ENCODE measurements at regions not wholly inside any gene's neighbourhood (a gene's known extent, or its start where the extent isn't known, plus 50 kb on each side); places are given as distances from the start of the nearest gene placed in this dataset.

DNA sequence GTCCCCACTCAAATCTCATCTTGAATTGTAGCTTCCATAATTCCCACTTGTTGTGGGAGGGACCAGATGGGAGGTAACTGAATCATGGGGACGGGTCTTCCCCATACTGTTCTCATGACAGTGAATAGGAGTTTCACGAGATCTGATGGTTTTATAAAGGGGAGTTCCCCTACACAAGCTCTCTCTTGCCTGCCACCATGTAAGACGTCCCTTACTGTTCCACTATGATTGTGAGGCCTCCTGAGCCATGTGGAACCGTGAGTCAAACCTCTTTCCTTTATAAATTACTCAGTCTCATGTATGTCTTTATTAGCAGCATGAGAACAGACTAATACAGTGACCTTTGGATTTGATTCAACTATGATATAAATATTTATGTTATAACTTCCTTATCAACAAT, 78.0 kb downstream of the CYRIA start:
- no peaks in the 10 kb centered on the region for H3F3A ChIP-seq (ENCODE audit: insufficient read depth, low read length)
- no peak overlapping the region for H3K4me3 ChIP-seq (ENCODE audit: low read depth, low read length, poor library complexity, severe bottlenecking)
- no peaks in the 10 kb centered on the region for H3K79me2 ChIP-seq (ENCODE audit: insufficient read depth, low read length)
- no peaks in the 10 kb centered on the region for H3K9me2 ChIP-seq (ENCODE audit: low read depth, low read length)
- H3K36me3 ChIP-seq (ENCODE audit: insufficient read depth, low read length), result peaks cover 18% of the 10 kb centered on the region
- H3K4me1 ChIP-seq (ENCODE audit: insufficient read depth, low read length, severe bottlenecking), result no peaks in the 10 kb centered on the region
- H2AFZ ChIP-seq (ENCODE audit: low read length), result no peak overlapping the region
- no peaks in the 10 kb centered on the region for H4K20me1 ChIP-seq (ENCODE audit: insufficient read depth, low read length)
- no peak overlapping the region for H3K9ac ChIP-seq (ENCODE audit: low read length)
- H3K27ac ChIP-seq (ENCODE audit: low read depth, low read length, poor library complexity, severe bottlenecking), result no peak overlapping the region
- TF ChIP-seq, protein P1, sequence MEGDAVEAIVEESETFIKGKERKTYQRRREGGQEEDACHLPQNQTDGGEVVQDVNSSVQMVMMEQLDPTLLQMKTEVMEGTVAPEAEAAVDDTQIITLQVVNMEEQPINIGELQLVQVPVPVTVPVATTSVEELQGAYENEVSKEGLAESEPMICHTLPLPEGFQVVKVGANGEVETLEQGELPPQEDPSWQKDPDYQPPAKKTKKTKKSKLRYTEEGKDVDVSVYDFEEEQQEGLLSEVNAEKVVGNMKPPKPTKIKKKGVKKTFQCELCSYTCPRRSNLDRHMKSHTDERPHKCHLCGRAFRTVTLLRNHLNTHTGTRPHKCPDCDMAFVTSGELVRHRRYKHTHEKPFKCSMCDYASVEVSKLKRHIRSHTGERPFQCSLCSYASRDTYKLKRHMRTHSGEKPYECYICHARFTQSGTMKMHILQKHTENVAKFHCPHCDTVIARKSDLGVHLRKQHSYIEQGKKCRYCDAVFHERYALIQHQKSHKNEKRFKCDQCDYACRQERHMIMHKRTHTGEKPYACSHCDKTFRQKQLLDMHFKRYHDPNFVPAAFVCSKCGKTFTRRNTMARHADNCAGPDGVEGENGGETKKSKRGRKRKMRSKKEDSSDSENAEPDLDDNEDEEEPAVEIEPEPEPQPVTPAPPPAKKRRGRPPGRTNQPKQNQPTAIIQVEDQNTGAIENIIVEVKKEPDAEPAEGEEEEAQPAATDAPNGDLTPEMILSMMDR (IDR thresholded peaks at IDR 0.05; ENCODE audit: low read length), result no peak
- TF ChIP-seq EZH2 (IDR thresholded peaks at IDR 0.05; ENCODE audit: borderline replicate concordance, low read length), result no peak
- no peak overlapping the region for H3K4me2 ChIP-seq (ENCODE audit: low read length)
- no peaks in the 10 kb centered on the region for H3K27me3 ChIP-seq (ENCODE audit: insufficient read depth, low read length)
- H3K9me3 ChIP-seq (ENCODE audit: low read length), result no peaks in the 10 kb centered on the region

DNA sequence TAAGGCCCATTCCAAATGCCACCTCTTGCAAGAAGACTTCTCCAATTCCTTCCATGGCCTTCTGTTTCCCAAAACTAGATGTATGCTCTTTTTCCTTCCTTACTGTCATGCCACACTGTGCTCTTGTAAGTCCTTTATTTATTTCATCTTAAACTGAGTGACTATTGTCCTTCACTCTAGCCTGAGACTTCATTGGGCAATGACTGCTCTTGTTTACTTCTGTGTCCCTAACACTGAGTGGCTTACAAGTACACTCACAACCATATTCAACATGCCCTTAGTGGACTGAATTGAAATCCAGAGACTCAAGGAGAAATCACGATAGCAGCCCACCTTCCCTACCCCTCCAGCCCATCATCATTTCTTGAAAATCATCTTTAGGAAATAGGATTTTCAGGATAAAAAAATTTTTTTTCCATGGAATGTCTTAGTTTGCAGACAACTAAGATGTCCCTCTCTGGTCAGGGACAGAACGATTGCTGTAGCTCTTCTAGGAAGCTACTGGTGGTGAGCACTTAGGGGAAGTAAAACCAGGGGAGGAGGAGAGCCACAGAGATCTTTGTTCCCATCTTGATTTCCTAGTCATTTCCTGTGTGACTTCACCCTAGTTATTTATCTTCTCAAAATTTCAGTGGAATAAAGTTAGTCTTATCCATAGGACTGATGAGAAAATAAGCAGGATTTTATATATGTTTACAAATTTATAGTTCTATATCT, 80.7 kb downstream of the CYRIA start:
- Histone ChIP-seq H3K4me1 (ENCODE audit: insufficient read depth, low read length, severe bottlenecking) (no peaks in the 10 kb centered on the region), H3K27me3 (ENCODE audit: insufficient read depth, low read length) (no peaks in the 10 kb centered on the region), H3K27ac (ENCODE audit: low read depth, low read length, poor library complexity, severe bottlenecking) (no peak overlapping the region), H3F3A (ENCODE audit: insufficient read depth, low read length) (no peaks in the 10 kb centered on the region), H3K9me3 (ENCODE audit: low read length) (no peaks in the 10 kb centered on the region), H3K9ac (ENCODE audit: low read length) (no peak overlapping the region), H2AFZ (ENCODE audit: low read length) (no peak overlapping the region), H3K9me2 (ENCODE audit: low read depth, low read length) (no peaks in the 10 kb centered on the region), H4K20me1 (ENCODE audit: insufficient read depth, low read length) (no peaks in the 10 kb centered on the region), H3K36me3 (ENCODE audit: insufficient read depth, low read length) (peaks cover 18% of the 10 kb centered on the region), H3K79me2 (ENCODE audit: insufficient read depth, low read length) (no peaks in the 10 kb centered on the region), H3K4me2 (ENCODE audit: low read length) (no peak overlapping the region), H3K4me3 (ENCODE audit: low read depth, low read length, poor library complexity, severe bottlenecking) (no peak overlapping the region)
- TF ChIP-seq, protein P1 (IDR thresholded peaks at IDR 0.05; ENCODE audit: low read length), result no peak
- no peak for TF ChIP-seq EZH2 (IDR thresholded peaks at IDR 0.05; ENCODE audit: borderline replicate concordance, low read length)

DNA sequence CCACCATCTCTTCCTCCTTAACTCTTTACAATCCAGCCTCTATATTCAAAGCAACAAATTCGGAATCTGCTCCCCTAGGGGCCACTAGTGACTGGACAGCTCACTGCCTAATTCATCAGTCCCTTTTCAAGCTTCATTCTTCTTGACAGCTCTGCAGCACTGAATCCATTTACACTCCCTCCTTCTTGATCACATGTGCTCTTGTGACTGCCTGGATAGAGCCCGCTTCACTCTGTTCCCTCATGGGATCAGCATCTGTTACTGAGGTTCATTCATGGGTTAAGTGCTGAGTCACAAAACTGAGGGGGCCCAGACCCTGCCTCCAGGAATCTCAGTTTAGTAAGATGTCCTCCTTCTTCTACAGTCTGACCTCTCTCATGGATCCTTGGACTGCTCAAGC, 81.5 kb downstream of the CYRIA start:
- Histone ChIP-seq H3K27me3 (ENCODE audit: insufficient read depth, low read length) (no peaks in the 10 kb centered on the region), H3K4me3 (ENCODE audit: low read depth, low read length, poor library complexity, severe bottlenecking) (no peak overlapping the region), H3K9me3 (ENCODE audit: low read length) (no peaks in the 10 kb centered on the region), H2AFZ (ENCODE audit: low read length) (no peak overlapping the region), H3K79me2 (ENCODE audit: insufficient read depth, low read length) (no peaks in the 10 kb centered on the region), H3K36me3 (ENCODE audit: insufficient read depth, low read length) (peaks cover 18% of the 10 kb centered on the region), H3F3A (ENCODE audit: insufficient read depth, low read length) (no peaks in the 10 kb centered on the region), H3K9ac (ENCODE audit: low read length) (no peak overlapping the region), H3K4me2 (ENCODE audit: low read length) (no peak overlapping the region), H3K27ac (ENCODE audit: low read depth, low read length, poor library complexity, severe bottlenecking) (no peak overlapping the region), H3K4me1 (ENCODE audit: insufficient read depth, low read length, severe bottlenecking) (no peaks in the 10 kb centered on the region), H4K20me1 (ENCODE audit: insufficient read depth, low read length) (no peaks in the 10 kb centered on the region), H3K9me2 (ENCODE audit: low read depth, low read length) (no peaks in the 10 kb centered on the region)
- no peak for TF ChIP-seq EZH2 (IDR thresholded peaks at IDR 0.05; ENCODE audit: borderline replicate concordance, low read length)
- TF ChIP-seq, protein P1 (IDR thresholded peaks at IDR 0.05; ENCODE audit: low read length), result no peak
